ENCODE measurements at regions not wholly inside any gene's neighbourhood (a gene's known extent, or its start where the extent isn't known, plus 50 kb on each side); places are given as distances from the start of the nearest gene placed in this dataset.

DNA sequence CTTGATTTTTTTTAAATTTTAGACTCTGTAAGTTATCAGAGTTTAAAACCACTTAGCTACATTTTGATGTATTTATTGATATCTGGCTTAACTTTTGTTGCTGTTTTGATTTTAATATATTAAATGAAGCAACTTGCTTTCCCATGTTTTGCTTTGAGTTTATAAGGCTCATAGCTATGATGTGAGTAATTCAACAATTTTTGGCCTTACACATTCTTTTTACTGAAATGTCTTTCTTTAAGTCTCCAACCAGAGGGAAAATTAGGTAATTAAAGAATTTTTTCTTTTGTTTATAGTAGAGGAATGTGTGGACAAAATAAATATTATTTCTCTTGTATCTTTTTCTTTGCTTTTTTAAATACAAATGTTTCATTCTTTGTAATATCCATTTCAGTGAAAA is 258.3 kb upstream of the ADAMTS5 start:
- TF ChIP-seq, protein P1, sequence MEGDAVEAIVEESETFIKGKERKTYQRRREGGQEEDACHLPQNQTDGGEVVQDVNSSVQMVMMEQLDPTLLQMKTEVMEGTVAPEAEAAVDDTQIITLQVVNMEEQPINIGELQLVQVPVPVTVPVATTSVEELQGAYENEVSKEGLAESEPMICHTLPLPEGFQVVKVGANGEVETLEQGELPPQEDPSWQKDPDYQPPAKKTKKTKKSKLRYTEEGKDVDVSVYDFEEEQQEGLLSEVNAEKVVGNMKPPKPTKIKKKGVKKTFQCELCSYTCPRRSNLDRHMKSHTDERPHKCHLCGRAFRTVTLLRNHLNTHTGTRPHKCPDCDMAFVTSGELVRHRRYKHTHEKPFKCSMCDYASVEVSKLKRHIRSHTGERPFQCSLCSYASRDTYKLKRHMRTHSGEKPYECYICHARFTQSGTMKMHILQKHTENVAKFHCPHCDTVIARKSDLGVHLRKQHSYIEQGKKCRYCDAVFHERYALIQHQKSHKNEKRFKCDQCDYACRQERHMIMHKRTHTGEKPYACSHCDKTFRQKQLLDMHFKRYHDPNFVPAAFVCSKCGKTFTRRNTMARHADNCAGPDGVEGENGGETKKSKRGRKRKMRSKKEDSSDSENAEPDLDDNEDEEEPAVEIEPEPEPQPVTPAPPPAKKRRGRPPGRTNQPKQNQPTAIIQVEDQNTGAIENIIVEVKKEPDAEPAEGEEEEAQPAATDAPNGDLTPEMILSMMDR (IDR thresholded peaks at IDR 0.05), result no peak
- no peak for TF ChIP-seq EZH2 (IDR thresholded peaks at IDR 0.05; ENCODE audit: borderline replicate concordance, insufficient read depth, low read depth, low read length, poor library complexity, severe bottlenecking)
